Activated T-cell treated with anti-CD3 and anti-CD28 coated beads for 24 hours (primary cell): ENCODE measurements at regions not wholly inside any gene's neighbourhood (a gene's known extent, or its start where the extent isn't known, plus 50 kb on each side); places are given as distances from the start of the nearest gene placed in this dataset.
"Not testable (repeated sequence)": the region's sequence is repeated elsewhere in the genome, so short reads cannot be mapped to it uniquely, and the experiment has no call there.

Experiments used
- DNase-seq: peaks from one replicate; pipeline ENCODE4 v3.0.0-alpha.2; 2020; ENCODE audit warnings: low read depth

GRCh38 chr2:33765122-33765521 lies 166.0 kb upstream of the FAM98A start:
- DNase-seq, result no peak

GRCh38 chr2:33764551-33764950 lies 165.5 kb upstream of the FAM98A start:
- DNase-seq, result no peak

GRCh38 chr2:33763671-33764310 lies 164.7 kb upstream of the FAM98A start:
- no peak for DNase-seq

- DNase-seq, result no peak
These were observed 163.5 kb upstream of the FAM98A start for GRCh38 chr2:33762636-33763035.

- no peak for DNase-seq
These were observed 147.2 kb upstream of the FAM98A start for GRCh38 chr2:33746208-33746800.

GRCh38 chr2:33735096-33735495 lies 136.0 kb upstream of the FAM98A start:
- DNase-seq, result no peak

- no peak for DNase-seq
These were observed 131.7 kb upstream of the FAM98A start for GRCh38 chr2:33730804-33731203.

- DNase-seq, result no peak
These were observed 131.1 kb upstream of the FAM98A start for GRCh38 chr2:33730193-33730592.

- DNase-seq, result no peak
These were observed 130.3 kb upstream of the FAM98A start for GRCh38 chr2:33729353-33729752.

- no peak for DNase-seq
These were observed 129.0 kb upstream of the FAM98A start for GRCh38 chr2:33728106-33728505.

- no peak for DNase-seq
These were observed 128.4 kb upstream of the FAM98A start for GRCh38 chr2:33727361-33728032.

- DNase-seq, result no peak
These were observed 127.3 kb upstream of the FAM98A start for GRCh38 chr2:33726415-33726814.

- no peak for DNase-seq
These were observed 124.2 kb upstream of the FAM98A start for GRCh38 chr2:33723329-33723728.

- no peak for DNase-seq
These were observed 120.0 kb upstream of the FAM98A start for GRCh38 chr2:33719067-33719466.

GRCh38 chr2:33712674-33713073 lies 113.6 kb upstream of the FAM98A start:
- DNase-seq, result no peak

- no peak for DNase-seq
These were observed 110.9 kb upstream of the FAM98A start for GRCh38 chr2:33709951-33710350.

- DNase-seq, result no peak
These were observed 108.2 kb upstream of the FAM98A start for GRCh38 chr2:33707312-33707711.

GRCh38 chr2:33706410-33706809 lies 107.3 kb upstream of the FAM98A start:
- DNase-seq, result no peak

- DNase-seq, result no peak
These were observed 105.3 kb upstream of the FAM98A start for GRCh38 chr2:33704406-33704855.

GRCh38 chr2:33696234-33696633 lies 97.1 kb upstream of the FAM98A start:
- DNase-seq, result no peak

GRCh38 chr2:33694904-33695303 lies 95.8 kb upstream of the FAM98A start:
- DNase-seq, result no peak

GRCh38 chr2:33690686-33691085 lies 91.6 kb upstream of the FAM98A start:
- not testable (repeated sequence) for DNase-seq

- DNase-seq, result no peak
These were observed 82.3 kb upstream of the FAM98A start for GRCh38 chr2:33681364-33681757.
